BLaER1 (cell line): ENCODE measurements at regions not wholly inside any gene's neighbourhood (a gene's known extent, or its start where the extent isn't known, plus 50 kb on each side); places are given as distances from the start of the nearest gene placed in this dataset.

Source experiments
- H3K27ac ChIP-seq: shearing (Covaris generic); formaldehyde crosslinking; 2 replicates; pipeline ENCODE4 v1.8.1; 2022
- H3K27me3 ChIP-seq: shearing (Covaris generic); formaldehyde crosslinking; 2 replicates; pipeline ENCODE4 v1.8.1; 2022
- H3K36me3 ChIP-seq: shearing (Covaris generic); formaldehyde crosslinking; 2 replicates; pipeline ENCODE4 v1.8.1; 2022
- H3K4me1 ChIP-seq: shearing (Covaris generic); formaldehyde crosslinking; 2 replicates; pipeline ENCODE4 v1.8.1; 2022
- H3K4me2 ChIP-seq: shearing (Covaris generic); formaldehyde crosslinking; 2 replicates; pipeline ENCODE4 v1.8.1; 2022
- H3K4me3 ChIP-seq: shearing (Covaris generic); formaldehyde crosslinking; 2 replicates; pipeline ENCODE4 v1.8.1; 2022
- H3K9ac ChIP-seq: shearing (Covaris generic); formaldehyde crosslinking; 2 replicates; pipeline ENCODE4 v1.8.1; 2022
- H3K9me3 ChIP-seq: shearing (Covaris generic); formaldehyde crosslinking; 2 replicates; pipeline ENCODE4 v1.8.1; 2022
- H4K20me1 ChIP-seq: shearing (Covaris generic); formaldehyde crosslinking; 2 replicates; pipeline ENCODE4 v1.8.1; 2022
- Cebpa-rat ChIP-seq: shearing (Covaris generic); IDR thresholded peaks from 2 replicates; pipeline ENCODE4 v1.8.1; 2022

DNA sequence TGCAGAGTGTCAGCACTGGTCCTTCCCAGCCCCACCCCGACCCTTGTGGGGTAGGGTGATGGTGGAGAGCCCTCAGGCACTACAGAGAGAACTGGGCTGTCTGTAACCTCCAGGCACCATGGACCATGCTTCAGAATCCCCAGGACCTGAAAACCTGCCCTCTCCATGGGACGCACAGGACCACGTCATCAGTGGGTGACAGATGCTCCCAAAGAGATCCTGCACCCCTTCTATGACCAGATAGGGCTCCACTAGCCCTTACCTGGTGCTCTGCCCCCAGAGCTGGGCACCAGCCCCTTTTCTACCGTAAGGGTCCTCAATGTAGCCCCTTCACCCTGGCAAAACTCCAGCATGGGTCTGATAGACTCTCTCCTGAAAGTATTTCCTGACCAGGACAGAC lies 165.9 kb upstream of the NECTIN1 start:
- TF ChIP-seq Cebpa-rat: no peak

DNA sequence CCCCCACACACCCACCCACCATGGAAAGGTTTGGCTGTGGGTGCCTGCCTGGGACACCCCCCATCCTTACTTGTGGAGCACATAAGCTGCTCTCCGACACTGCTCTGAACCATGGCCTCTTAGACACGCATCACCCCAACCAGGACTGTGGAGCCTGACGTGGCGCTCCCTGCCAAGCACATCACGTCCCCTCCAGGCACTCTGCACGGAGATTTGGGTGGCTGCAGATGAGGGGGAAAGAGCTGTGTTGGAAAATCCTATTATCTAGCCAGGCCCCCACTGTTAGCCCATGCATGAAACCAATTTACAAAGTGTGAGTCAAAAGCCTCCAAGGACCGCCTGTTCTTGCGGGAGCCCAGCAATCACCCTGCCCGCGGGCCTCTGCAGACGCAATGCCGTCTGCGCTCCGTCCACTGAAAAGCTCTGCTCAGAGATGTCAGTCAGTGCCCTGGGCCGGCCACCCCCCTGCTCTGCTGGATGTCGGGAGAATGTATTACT lies 163.4 kb upstream of the NECTIN1 start:
- Histone ChIP-seq H3K4me3 (no peak overlapping the region), H4K20me1 (no peaks in the 10 kb centered on the region), H3K27ac (no peak overlapping the region), H3K4me2 (peak overlapping the region; percentile 82), H3K36me3 (no peaks in the 10 kb centered on the region), H3K9ac (no peak overlapping the region), H3K9me3 (no peaks in the 10 kb centered on the region), H3K27me3 (peaks cover 9% of the 10 kb centered on the region), H3K4me1 (peaks cover 71% of the 10 kb centered on the region)
- TF ChIP-seq Cebpa-rat: no peak

More for the DNA sequence above, 165.9 kb upstream of the NECTIN1 start:
- Histone ChIP-seq H3K27me3 (peaks cover 9% of the 10 kb centered on the region), H3K9ac (no peak overlapping the region), H4K20me1 (no peaks in the 10 kb centered on the region), H3K4me1 (peaks cover 86% of the 10 kb centered on the region), H3K9me3 (no peaks in the 10 kb centered on the region), H3K36me3 (no peaks in the 10 kb centered on the region), H3K27ac (peak overlapping the region; percentile 48; the same call in 1 of the 2 replicates), H3K4me3 (no peak overlapping the region), H3K4me2 (peak overlapping the region; percentile 86)

DNA sequence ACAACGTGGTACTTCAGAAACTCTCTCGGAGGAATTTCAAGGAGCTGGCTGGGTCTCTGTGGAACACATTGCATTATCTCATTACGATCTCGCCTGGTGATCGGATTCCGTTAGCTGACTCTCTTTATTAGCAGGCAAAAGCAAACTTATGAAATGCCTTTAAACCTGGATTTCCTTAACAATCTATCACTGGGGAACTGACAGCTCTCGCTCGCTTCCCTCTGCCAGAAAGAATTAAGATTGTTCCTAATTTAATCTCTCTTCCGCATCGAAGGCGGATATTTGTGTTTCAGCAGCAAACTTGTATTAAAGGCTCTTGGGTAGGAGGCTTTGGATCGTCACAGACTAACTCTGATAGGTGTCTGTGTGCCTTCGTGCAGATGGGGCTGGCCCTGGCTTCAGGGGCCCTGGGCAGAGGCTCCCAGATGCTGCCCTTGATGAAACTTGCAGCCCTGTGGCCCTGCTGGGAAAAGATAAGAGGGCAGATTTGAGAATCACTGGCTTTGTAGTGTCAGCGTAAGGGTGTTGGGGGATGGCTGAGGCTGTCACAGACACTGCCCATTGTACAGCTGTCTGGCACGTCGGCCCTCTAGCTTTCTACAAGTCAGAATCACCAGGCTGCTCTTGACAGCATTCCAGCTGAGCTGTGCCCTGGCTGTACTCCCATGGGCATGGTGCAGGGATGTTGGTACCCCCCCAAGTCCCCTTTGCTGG lies 162.2 kb upstream of the NECTIN1 start:
- no peaks in the 10 kb centered on the region for H4K20me1 ChIP-seq
- H3K9ac ChIP-seq: no peak overlapping the region
- H3K4me1 ChIP-seq: peaks cover 60% of the 10 kb centered on the region
- peak overlapping the region; percentile 82 for H3K4me2 ChIP-seq
- H3K27ac ChIP-seq: no peak overlapping the region
- no peaks in the 10 kb centered on the region for H3K36me3 ChIP-seq
- no peaks in the 10 kb centered on the region for H3K9me3 ChIP-seq
- no peak overlapping the region for H3K4me3 ChIP-seq
- H3K27me3 ChIP-seq: peaks cover 9% of the 10 kb centered on the region
- no peak for TF ChIP-seq Cebpa-rat

DNA sequence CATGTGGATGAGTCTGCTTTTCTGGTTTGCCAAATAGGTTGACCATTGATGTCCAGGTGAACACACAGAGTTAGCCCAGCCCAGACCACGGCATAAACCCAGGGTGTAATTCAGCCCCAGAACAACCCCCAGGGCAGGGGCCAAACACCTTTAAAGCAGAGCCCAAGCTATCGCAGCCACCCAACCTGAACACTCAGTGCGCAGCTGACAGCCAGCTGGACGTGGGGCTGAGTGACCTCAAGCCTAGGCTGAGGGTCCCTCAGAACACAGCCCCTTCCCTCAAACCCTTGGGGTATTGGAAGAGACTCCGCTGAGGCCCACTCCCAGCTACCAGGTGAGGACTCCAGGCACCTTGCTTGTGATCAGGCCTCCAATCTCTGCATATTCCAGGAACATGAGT lies 161.5 kb upstream of the NECTIN1 start:
- Histone ChIP-seq H3K9ac (no peak overlapping the region), H3K4me3 (no peak overlapping the region), H3K27me3 (peaks cover 9% of the 10 kb centered on the region), H3K36me3 (no peaks in the 10 kb centered on the region), H3K4me1 (peaks cover 52% of the 10 kb centered on the region), H3K4me2 (no peak overlapping the region), H3K27ac (no peak overlapping the region), H4K20me1 (no peaks in the 10 kb centered on the region), H3K9me3 (no peaks in the 10 kb centered on the region)
- TF ChIP-seq Cebpa-rat: no peak

DNA sequence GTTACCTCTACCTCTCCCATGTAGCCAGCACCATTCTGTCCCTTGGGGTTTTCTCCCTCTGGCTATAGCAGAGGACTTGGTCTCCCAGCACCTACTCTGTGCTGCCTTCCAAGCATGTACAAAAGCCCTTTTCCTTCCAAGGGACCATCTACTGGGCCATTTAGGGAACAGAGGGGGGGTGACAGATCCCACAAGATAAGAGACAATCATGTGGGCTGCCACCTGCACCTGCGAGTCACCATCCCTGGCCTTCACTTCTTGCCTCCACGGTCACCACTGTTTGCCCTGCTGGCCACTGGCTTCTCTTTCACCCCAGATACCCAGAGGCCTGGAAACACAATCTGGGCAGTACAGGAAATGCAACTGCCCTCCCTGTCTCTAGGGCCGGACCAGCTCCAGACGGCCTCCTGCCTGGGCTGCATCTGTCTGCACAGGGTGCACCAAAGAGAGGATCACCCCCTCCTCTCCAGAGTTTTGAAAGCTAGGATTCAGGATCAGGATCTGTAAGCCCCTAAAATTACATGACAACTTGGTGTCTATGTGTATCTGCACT lies 160.8 kb upstream of the NECTIN1 start:
- Histone ChIP-seq H3K4me2 (no peak overlapping the region), H3K9me3 (no peaks in the 10 kb centered on the region), H3K9ac (no peak overlapping the region), H4K20me1 (no peaks in the 10 kb centered on the region), H3K4me1 (peaks cover 46% of the 10 kb centered on the region), H3K36me3 (no peaks in the 10 kb centered on the region), H3K27ac (no peak overlapping the region), H3K27me3 (peaks cover 9% of the 10 kb centered on the region), H3K4me3 (no peak overlapping the region)
- TF ChIP-seq Cebpa-rat: no peak

DNA sequence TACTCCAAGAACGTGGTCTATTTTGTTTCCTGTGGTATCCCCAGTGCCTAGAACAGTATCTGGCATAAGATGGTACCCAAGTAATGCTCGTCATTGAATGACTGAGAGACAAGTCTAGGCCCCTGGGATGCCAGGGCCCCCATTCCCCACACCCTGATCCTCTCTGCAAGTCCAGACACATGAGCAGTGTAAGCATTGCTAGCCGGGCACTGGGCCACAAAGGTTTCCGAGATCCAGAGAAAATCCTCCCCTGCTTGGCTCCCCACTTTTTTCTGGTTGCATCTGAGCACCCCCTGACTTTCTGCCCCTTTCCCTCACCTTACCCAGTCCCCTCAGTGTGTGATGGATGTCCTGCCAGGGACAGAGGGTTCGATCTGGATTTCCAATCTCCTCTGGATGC lies 160.1 kb upstream of the NECTIN1 start:
- Histone ChIP-seq H3K4me3 (no peak overlapping the region), H3K9me3 (no peaks in the 10 kb centered on the region), H3K27me3 (peaks cover 9% of the 10 kb centered on the region), H3K9ac (no peak overlapping the region), H3K27ac (no peak overlapping the region), H3K36me3 (no peaks in the 10 kb centered on the region), H4K20me1 (no peaks in the 10 kb centered on the region), H3K4me2 (no peak overlapping the region), H3K4me1 (peaks cover 39% of the 10 kb centered on the region)
- TF ChIP-seq Cebpa-rat: no peak

DNA sequence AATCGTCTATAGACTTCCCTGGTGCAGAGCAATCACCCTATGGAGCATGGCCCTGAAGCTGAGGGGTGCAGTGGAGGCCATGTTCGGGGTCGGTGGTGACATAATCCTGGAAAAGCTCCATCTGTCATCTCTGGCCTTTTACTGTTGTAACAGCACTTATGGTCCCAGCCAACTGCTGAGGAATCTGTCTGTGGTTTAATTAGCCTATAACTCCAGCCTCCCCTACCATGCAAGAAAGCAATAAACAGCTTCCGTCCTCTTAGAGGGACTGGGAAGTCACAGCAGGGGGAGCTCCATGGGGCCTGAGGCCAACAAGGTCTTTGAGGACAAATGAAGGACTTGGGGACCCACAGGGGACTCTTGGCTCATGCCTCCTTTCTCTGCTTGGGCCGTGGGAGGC lies 159.1 kb upstream of the NECTIN1 start:
- Histone ChIP-seq H3K27me3 (peaks cover 9% of the 10 kb centered on the region), H3K4me1 (peaks cover 33% of the 10 kb centered on the region), H3K36me3 (no peaks in the 10 kb centered on the region)

DNA sequence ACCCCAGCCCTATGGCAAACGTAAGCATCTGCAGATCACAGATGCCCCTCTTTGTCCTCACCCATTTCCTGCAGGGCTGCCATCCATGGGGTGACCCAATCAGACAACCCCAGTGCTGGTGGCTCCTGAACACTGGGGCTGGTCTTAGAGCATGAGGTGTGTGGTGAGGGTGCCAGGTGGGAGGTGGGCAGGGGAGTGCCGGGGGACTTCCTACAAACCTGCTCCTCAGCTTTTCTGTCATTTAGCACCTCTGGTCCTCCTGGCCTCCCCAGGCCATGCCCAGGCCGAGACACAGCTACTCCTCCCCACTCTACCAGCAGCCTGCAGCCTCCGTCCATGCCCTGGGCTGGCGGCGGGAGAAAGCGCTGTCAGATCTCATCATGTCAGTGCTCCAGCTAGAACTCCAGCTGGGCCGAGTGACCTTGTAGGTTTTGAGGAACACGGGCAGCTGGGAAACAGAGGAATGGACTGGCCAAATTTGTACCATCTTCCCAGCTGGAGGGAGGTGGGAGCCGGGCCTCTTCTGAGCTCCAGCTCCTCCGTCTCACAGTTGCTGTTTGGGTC lies 157.7 kb upstream of the NECTIN1 start:
- Histone ChIP-seq H3K4me1 (peaks cover 19% of the 10 kb centered on the region), H4K20me1 (no peaks in the 10 kb centered on the region), H3K4me2 (no peak overlapping the region), H3K9me3 (no peaks in the 10 kb centered on the region), H3K36me3 (no peaks in the 10 kb centered on the region), H3K4me3 (no peak overlapping the region), H3K27me3 (peaks cover 2% of the 10 kb centered on the region), H3K27ac (no peak overlapping the region), H3K9ac (no peak overlapping the region)
- TF ChIP-seq Cebpa-rat: no peak

More for the DNA sequence above, 159.1 kb upstream of the NECTIN1 start:
- no peak for TF ChIP-seq Cebpa-rat
- Histone ChIP-seq H3K4me3 (no peak overlapping the region), H3K27ac (no peak overlapping the region), H3K9ac (no peak overlapping the region), H3K4me2 (no peak overlapping the region), H4K20me1 (no peaks in the 10 kb centered on the region), H3K9me3 (no peaks in the 10 kb centered on the region)

DNA sequence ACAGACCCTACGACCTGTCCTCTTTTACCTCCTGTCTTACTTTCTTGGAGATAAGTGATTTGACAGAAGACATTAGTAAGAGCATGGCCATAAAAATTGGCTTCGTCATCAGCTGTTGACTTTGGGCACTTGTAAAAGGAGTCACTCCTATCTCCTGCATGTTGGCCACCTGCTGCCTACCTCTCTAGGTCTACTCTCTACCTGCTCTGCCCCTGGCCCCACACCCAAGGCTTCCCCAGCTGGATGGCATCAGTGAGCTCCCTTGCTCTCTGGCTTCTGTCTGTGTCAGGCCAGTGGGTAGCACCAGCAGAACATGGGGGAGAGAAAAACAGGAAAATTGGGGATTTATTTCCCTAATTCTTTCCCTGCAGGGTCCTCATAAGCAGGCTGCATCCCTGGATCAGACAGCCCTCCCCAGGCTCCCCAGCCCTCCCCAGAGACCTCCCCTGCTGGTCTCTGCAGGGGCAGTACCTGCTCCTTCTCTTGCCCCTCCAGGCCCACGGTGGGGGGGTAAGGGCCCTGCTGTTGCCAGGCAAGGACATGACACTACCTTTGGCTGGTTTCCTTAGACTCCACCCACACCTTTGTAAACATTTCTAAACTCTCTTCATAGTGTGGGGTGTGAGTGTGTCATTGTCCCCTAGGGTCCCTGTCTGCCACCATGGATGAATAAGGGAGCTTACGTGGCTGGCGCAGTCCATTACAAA lies 157.0 kb upstream of the NECTIN1 start:
- H3K36me3 ChIP-seq: no peaks in the 10 kb centered on the region
- no peak overlapping the region for H3K4me3 ChIP-seq
- H4K20me1 ChIP-seq: no peaks in the 10 kb centered on the region
- peaks cover 12% of the 10 kb centered on the region for H3K4me1 ChIP-seq
- no peaks in the 10 kb centered on the region for H3K27me3 ChIP-seq
- no peak for TF ChIP-seq Cebpa-rat
- H3K27ac ChIP-seq: no peak overlapping the region
- no peak overlapping the region for H3K9ac ChIP-seq
- H3K9me3 ChIP-seq: no peaks in the 10 kb centered on the region
- no peak overlapping the region for H3K4me2 ChIP-seq

DNA sequence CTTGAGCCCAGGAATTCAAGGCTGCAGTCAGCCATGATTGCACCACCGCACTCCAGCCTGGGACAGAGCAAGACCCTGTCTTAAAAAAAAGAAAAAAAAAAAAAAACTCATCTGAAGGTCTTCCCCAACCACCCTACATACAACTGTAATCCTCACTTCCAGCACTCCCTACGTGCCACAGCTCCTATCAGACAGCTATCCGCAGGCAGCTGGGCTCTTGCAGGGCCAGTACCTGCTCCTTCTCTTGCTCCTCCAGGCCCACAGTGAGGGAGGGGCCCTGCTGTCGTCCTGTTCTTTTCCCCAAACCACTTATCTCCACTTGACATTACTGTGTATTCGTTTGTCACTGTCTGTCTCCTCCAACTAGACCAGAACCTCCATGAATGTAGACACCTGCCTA lies 156.1 kb upstream of the NECTIN1 start:
- TF ChIP-seq Cebpa-rat: no peak
- Histone ChIP-seq H3K4me3 (no peak overlapping the region), H3K36me3 (no peaks in the 10 kb centered on the region), H3K9ac (no peak overlapping the region), H3K27me3 (no peaks in the 10 kb centered on the region), H3K27ac (no peak overlapping the region), H4K20me1 (no peaks in the 10 kb centered on the region), H3K4me2 (no peak overlapping the region), H3K4me1 (peaks cover 13% of the 10 kb centered on the region; the same call in 1 of the 2 replicates), H3K9me3 (no peaks in the 10 kb centered on the region)
